Activated B cell treated with CpG ODN at 0.5 μM for 24 hours (primary cell): ENCODE measurements at regions not wholly inside any gene's neighbourhood (a gene's known extent, or its start where the extent isn't known, plus 50 kb on each side); places are given as distances from the start of the nearest gene placed in this dataset.
A peak's percentile ranks its signal among the peaks of the same experiment; 100 is the strongest.

Experiments used
- ATAC-seq: fragments of 200-7000 bp; cut with Tn5 transposase; one replicate; pipeline ENCODE4 v1.10.0; 2021; ENCODE audit warnings: low read depth, mild to moderate bottlenecking, moderate library complexity
- CTCF ChIA-PET: fragments of 350-600 bp; sonication (Branson Sonifier 250); formaldehyde crosslinking; loops from one replicate; lab custom pipeline; 2021; ENCODE audit warnings: antibody characterized with exemption; lab: Charles Lee
- POLR2A ChIA-PET: fragments of 350-600 bp; sonication (Branson Sonifier 250); formaldehyde crosslinking; loops from one replicate; lab custom pipeline; 2021; ENCODE audit warnings: antibody characterized with exemption; lab: Charles Lee
- DNase-seq: peaks from one replicate; pipeline ENCODE4 v3.0.0; 2022
- H3K27ac Mint-ChIP-seq: one replicate; pipeline ENCODE4 v1.8.0; 2020; ENCODE audit warnings: mixed read lengths
- H3K27me3 Mint-ChIP-seq: one replicate; pipeline ENCODE4 v1.8.0; 2021; ENCODE audit warnings: mixed read lengths
- H3K36me3 Mint-ChIP-seq: one replicate; pipeline ENCODE4 v1.8.0; 2021; ENCODE audit warnings: low read depth, mixed read lengths
- H3K4me1 Mint-ChIP-seq: one replicate; pipeline ENCODE4 v1.8.0; 2021; ENCODE audit warnings: mixed read lengths
- H3K4me3 Mint-ChIP-seq: one replicate; pipeline ENCODE4 v1.8.0; 2020; ENCODE audit warnings: mild to moderate bottlenecking, mixed read lengths
- H3K9me3 Mint-ChIP-seq: one replicate; pipeline ENCODE4 v1.8.0; 2020; ENCODE audit warnings: mixed read lengths
- CTCF ChIP-seq: fragments of 200-600 bp; IDR thresholded peaks from one replicate; pipeline ENCODE4 v1.8.0; 2022; ENCODE audit warnings: antibody characterized with exemption, mild to moderate bottlenecking
- intact Hi-C: fragments of 100-400 bp; cut with micrococcal nuclease; formaldehyde crosslinking; loops from one replicate; pipeline ENCODE4 v1.15.1; 2024

GRCh38 chr7:131173145-131173890 lies 154.4 kb upstream of the MKLN1 start:
- Mint-ChIP-seq H3K4me1 (no peaks in the 10 kb centered on the region), H3K4me3 (no peak overlapping the region), H3K27me3 (peaks cover 4% of the 10 kb centered on the region), H3K9me3 (no peaks in the 10 kb centered on the region), H3K27ac (no peak overlapping the region), H3K36me3 (no peaks in the 10 kb centered on the region)
- intact Hi-C loops, result no loop called here
- no peak for TF ChIP-seq CTCF
- POLR2A ChIA-PET, result no interaction called here
- CTCF ChIA-PET, result no interaction called here
- DNase-seq, result no peak
- no peak for ATAC-seq

- no peak for TF ChIP-seq CTCF
- no peak for DNase-seq
- Mint-ChIP-seq H3K36me3 (no peaks in the 10 kb centered on the region), H3K27ac (no peak overlapping the region), H3K4me3 (no peak overlapping the region), H3K9me3 (no peaks in the 10 kb centered on the region), H3K4me1 (no peaks in the 10 kb centered on the region), H3K27me3 (peaks cover 4% of the 10 kb centered on the region)
- intact Hi-C loops, result no loop called here
- no peak for ATAC-seq
- ChIA-PET CTCF (no interaction called here), POLR2A (no interaction called here)
These were observed 153.3 kb upstream of the MKLN1 start for GRCh38 chr7:131174391-131174790.

GRCh38 chr7:131174855-131175254 lies 152.8 kb upstream of the MKLN1 start:
- ChIA-PET POLR2A (no interaction called here), CTCF (no interaction called here)
- no peak for TF ChIP-seq CTCF
- DNase-seq, result no peak
- Mint-ChIP-seq H3K9me3 (no peaks in the 10 kb centered on the region), H3K27me3 (peaks cover 4% of the 10 kb centered on the region), H3K4me1 (no peaks in the 10 kb centered on the region), H3K27ac (no peak overlapping the region), H3K4me3 (no peak overlapping the region), H3K36me3 (no peaks in the 10 kb centered on the region)
- intact Hi-C loops, result no loop called here
- ATAC-seq, result no peak

GRCh38 chr7:131182446-131183058 lies 145.1 kb upstream of the MKLN1 start:
- Mint-ChIP-seq H3K36me3 (no peaks in the 10 kb centered on the region), H3K27me3 (no peaks in the 10 kb centered on the region), H3K4me1 (peaks cover 9% of the 10 kb centered on the region), H3K27ac (no peak overlapping the region), H3K9me3 (no peaks in the 10 kb centered on the region), H3K4me3 (no peak overlapping the region)
- DNase-seq (no peak), ATAC-seq (no peak)
- intact Hi-C loops, result no loop called here
- CTCF ChIA-PET, result no interaction called here
- POLR2A ChIA-PET, result no interaction called here
- TF ChIP-seq CTCF, result no peak

GRCh38 chr7:131183072-131183471 lies 144.6 kb upstream of the MKLN1 start:
- no peak overlapping the region for H3K4me3 Mint-ChIP-seq

More at GRCh38 chr7:131183072-131183471, 144.6 kb upstream of the MKLN1 start:
- Mint-ChIP-seq H3K4me1 (peaks cover 9% of the 10 kb centered on the region), H3K27me3 (no peaks in the 10 kb centered on the region), H3K9me3 (no peaks in the 10 kb centered on the region), H3K27ac (peak overlapping the region; percentile 18), H3K36me3 (no peaks in the 10 kb centered on the region)
- ATAC-seq, result no peak
- no peak for TF ChIP-seq CTCF
- ChIA-PET CTCF (no interaction called here), POLR2A (no interaction called here)
- DNase-seq, result no peak
- intact Hi-C loops, result no loop called here
